Lower lobe of right lung (tissue), 2 donors: ENCODE measurements at regions not wholly inside any gene's neighbourhood (a gene's known extent, or its start where the extent isn't known, plus 50 kb on each side); places are given as distances from the start of the nearest gene placed in this dataset.
A peak's percentile ranks its signal among the peaks of the same experiment; 100 is the strongest.

Experiments used
- ATAC-seq, 2 donors: fragments of 200-7000 bp; cut with Tn5 transposase; one replicate each; pipeline ENCODE4 v1.9.1; 2020 to 2022; ENCODE audit warnings: mild to moderate bottlenecking in 2 of 2, moderate library complexity in 2 of 2
- DNase-seq: peaks from one replicate; pipeline ENCODE4 v3.0.0-alpha.2; 2020
- H3K27ac ChIP-seq: fragments of 200-600 bp; one replicate; pipeline ENCODE4 v1.8.0; 2022
- H3K27me3 ChIP-seq: fragments of 200-600 bp; one replicate; pipeline ENCODE4 v1.8.0; 2022; ENCODE audit warnings: low read depth
- H3K36me3 ChIP-seq: fragments of 200-600 bp; one replicate; pipeline ENCODE4 v1.8.0; 2022; ENCODE audit warnings: mild to moderate bottlenecking
- H3K4me1 ChIP-seq: fragments of 200-600 bp; one replicate; pipeline ENCODE4 v1.8.0; 2022
- H3K4me3 ChIP-seq: fragments of 200-600 bp; one replicate; pipeline ENCODE4 v1.8.0; 2022; ENCODE audit warnings: mild to moderate bottlenecking
- H3K9me3 ChIP-seq: fragments of 200-600 bp; one replicate; pipeline ENCODE4 v1.8.0; 2022
- CTCF ChIP-seq: fragments of 200-600 bp; IDR thresholded peaks from one replicate; pipeline ENCODE4 v1.8.0; 2022; ENCODE audit warnings: antibody characterized with exemption, mild to moderate bottlenecking
- intact Hi-C: fragments of 100-400 bp; cut with DNase I; formaldehyde crosslinking; loops from one replicate; pipeline ENCODE4 v1.11.0; 2022
- donor health status: DM: no; HTN: yes; CAD: no; lungs with severe emphysema.

GRCh38 chrX:15913146-15913545, 58.5 kb upstream of the AP1S2 start:
- intact Hi-C loops, result no loop called here
- Histone ChIP-seq H3K9me3 (no peaks in the 10 kb centered on the region), H3K36me3 (no peaks in the 10 kb centered on the region), H3K4me3 (no peak overlapping the region), H3K27ac (no peak overlapping the region), H3K27me3 (no peaks in the 10 kb centered on the region), H3K4me1 (peaks cover 7% of the 10 kb centered on the region)
- TF ChIP-seq CTCF, result no peak
- ATAC-seq (no peak), DNase-seq (no peak)

GRCh38 chrX:15911734-15912550, 57.3 kb upstream of the AP1S2 start:
- Histone ChIP-seq H3K4me1 (peaks cover 7% of the 10 kb centered on the region), H3K36me3 (no peaks in the 10 kb centered on the region), H3K27ac (no peak overlapping the region), H3K27me3 (no peaks in the 10 kb centered on the region), H3K9me3 (no peaks in the 10 kb centered on the region), H3K4me3 (no peak overlapping the region)
- no peak for TF ChIP-seq CTCF
- no peak for DNase-seq
- peak; percentile 78 to 79 for ATAC-seq
- intact Hi-C loops, result no loop called here

GRCh38 chrX:15909605-15910004, 55.0 kb upstream of the AP1S2 start:
- Histone ChIP-seq H3K9me3 (no peaks in the 10 kb centered on the region), H3K36me3 (no peaks in the 10 kb centered on the region), H3K4me3 (no peak overlapping the region), H3K27ac (no peak overlapping the region), H3K27me3 (no peaks in the 10 kb centered on the region), H3K4me1 (no peaks in the 10 kb centered on the region)
- ATAC-seq (no peak), DNase-seq (no peak)
- TF ChIP-seq CTCF, result no peak
- intact Hi-C loops, result no loop called here

- Histone ChIP-seq H3K4me3 (no peak overlapping the region), H3K9me3 (no peaks in the 10 kb centered on the region), H3K27me3 (no peaks in the 10 kb centered on the region), H3K36me3 (no peaks in the 10 kb centered on the region), H3K27ac (no peak overlapping the region), H3K4me1 (no peaks in the 10 kb centered on the region)
- ATAC-seq (no peak), DNase-seq (no peak)
- intact Hi-C loops, result no loop called here
- TF ChIP-seq CTCF, result no peak
Observed at GRCh38 chrX:15908603-15909290, 54.1 kb upstream of the AP1S2 start.

- no peaks in the 10 kb centered on the region for H3K27me3 ChIP-seq
- intact Hi-C loops, result no loop called here
- H3K4me3 ChIP-seq, result no peak overlapping the region
- ATAC-seq (no peak), DNase-seq (no peak)
- no peaks in the 10 kb centered on the region for H3K9me3 ChIP-seq
- no peaks in the 10 kb centered on the region for H3K4me1 ChIP-seq
- TF ChIP-seq CTCF, result no peak
- H3K36me3 ChIP-seq, result no peaks in the 10 kb centered on the region
- no peak overlapping the region for H3K27ac ChIP-seq
Observed at GRCh38 chrX:15906041-15906943, 51.7 kb upstream of the AP1S2 start.
